Breast epithelium (tissue), 4 donors: ENCODE measurements at regions not wholly inside any gene's neighbourhood (a gene's known extent, or its start where the extent isn't known, plus 50 kb on each side); places are given as distances from the start of the nearest gene placed in this dataset.

ENCODE experiments used
- DNase-seq, 2 donors: peaks; one replicate each; pipeline ENCODE4 v3.0.0-alpha.2; 2019; ENCODE audit warnings: low spot score in 2 of 2
- H3K27ac ChIP-seq, 2 donors: fragments of 200-600 bp; sonication (generic) in 1 of 2; one replicate each; pipeline ENCODE4 v1.5.1; 2016 to 2019; ENCODE audit warnings: mild to moderate bottlenecking in 1 of 2
- H3K27me3 ChIP-seq, 2 donors: fragments of 200-600 bp; sonication (generic) in 1 of 2; one replicate each; pipeline versions ENCODE4 v1.5.1 to v1.6.0; 2017 to 2019; ENCODE audit warnings: control low read depth in 1 of 2, mild to moderate bottlenecking in 1 of 2
- H3K36me3 ChIP-seq: fragments of 200-600 bp; one replicate; pipeline ENCODE4 v1.5.1; 2019
- H3K4me1 ChIP-seq, 2 donors: fragments of 200-600 bp; sonication (generic); one replicate each; pipeline ENCODE4 v1.5.1; 2016 to 2019; ENCODE audit warnings: control low read depth in 1 of 2
- H3K4me3 ChIP-seq, 3 donors: fragments of 200-600 bp; sonication (generic); 1 replicate in 2 of 3; 2 replicates in 1 of 3; pipeline ENCODE4 v1.5.1; 2016 to 2019; ENCODE audit warnings: mild to moderate bottlenecking in 3 of 3, moderate library complexity in 2 of 3
- H3K9me3 ChIP-seq, 2 donors: fragments of 200-600 bp; sonication (generic) in 1 of 2; one replicate each; pipeline ENCODE4 v1.5.1; 2016 to 2019; ENCODE audit warnings: control low read depth in 1 of 2
- CTCF ChIP-seq, 3 donors: fragments of 450-650 bp; IDR thresholded peaks; one replicate each; pipeline ENCODE4 v1.5.1; 2016 to 2017; ENCODE audit warnings: antibody characterized with exemption in 3 of 3, mild to moderate bottlenecking in 3 of 3, moderate library complexity in 3 of 3
- POLR2A ChIP-seq: fragments of 450-650 bp; IDR thresholded peaks from one replicate; pipeline ENCODE4 v1.6.1; 2016; ENCODE audit warnings: antibody characterized with exemption, mild to moderate bottlenecking, moderate library complexity
- POLR2AphosphoS5 ChIP-seq, 3 donors: sonication (generic); formaldehyde crosslinking; IDR thresholded peaks; one replicate each; pipeline ENCODE4 v1.6.1; 2017; ENCODE audit warnings: antibody characterized with exemption in 3 of 3
- intact Hi-C: fragments of 100-400 bp; cut with DNase I; formaldehyde crosslinking; loops from one replicate; pipeline ENCODE4 v1.15.1; 2023; ENCODE audit warnings: low total_unique reads

GRCh38 chr2:121130301-121130850, 154.6 kb downstream of the TFCP2L1 start:
- Histone ChIP-seq H3K27ac (no peak overlapping the region), H3K27me3 (no peaks in the 10 kb centered on the region), H3K4me1 (no peaks in the 10 kb centered on the region), H3K4me3 (no peak overlapping the region), H3K36me3 (no peaks in the 10 kb centered on the region), H3K9me3 (no peaks in the 10 kb centered on the region)
- intact Hi-C loops = no loop called here
- TF ChIP-seq POLR2A (no peak), CTCF (IDR thresholded peaks at IDR 0.05) (no peak), POLR2AphosphoS5 (IDR thresholded peaks at IDR 0.05) (no peak)
- no peak for DNase-seq

- Histone ChIP-seq H3K4me3 (no peak overlapping the region), H3K36me3 (no peaks in the 10 kb centered on the region), H3K27me3 (no peaks in the 10 kb centered on the region), H3K9me3 (no peaks in the 10 kb centered on the region), H3K4me1 (no peaks in the 10 kb centered on the region), H3K27ac (no peak overlapping the region)
- no peak for DNase-seq
- intact Hi-C loops = no loop called here
- TF ChIP-seq POLR2AphosphoS5 (IDR thresholded peaks at IDR 0.05) (no peak), POLR2A (no peak), CTCF (IDR thresholded peaks at IDR 0.05) (no peak)
These were observed 153.6 kb downstream of the TFCP2L1 start for GRCh38 chr2:121131375-121131774.

- H3K4me3 ChIP-seq = no peak overlapping the region
- H3K4me1 ChIP-seq = no peaks in the 10 kb centered on the region
- peak overlapping the region in 1 of 2 donors; percentile 6 for H3K27ac ChIP-seq
- no peaks in the 10 kb centered on the region for H3K9me3 ChIP-seq
- H3K36me3 ChIP-seq = no peaks in the 10 kb centered on the region
- DNase-seq = no peak
- H3K27me3 ChIP-seq = no peaks in the 10 kb centered on the region
- TF ChIP-seq POLR2A (no peak), CTCF (IDR thresholded peaks at IDR 0.05) (no peak)
- intact Hi-C loops = no loop called here
These were observed 152.8 kb downstream of the TFCP2L1 start for GRCh38 chr2:121132054-121132761.

GRCh38 chr2:121132762-121133107, 152.3 kb downstream of the TFCP2L1 start:
- Histone ChIP-seq H3K9me3 (no peaks in the 10 kb centered on the region), H3K27me3 (no peaks in the 10 kb centered on the region), H3K36me3 (no peaks in the 10 kb centered on the region), H3K27ac (peak overlapping the region in 1 of 2 donors; percentile 42), H3K4me1 (no peaks in the 10 kb centered on the region), H3K4me3 (no peak overlapping the region)
- intact Hi-C loops = no loop called here
- DNase-seq = no peak
- TF ChIP-seq CTCF (IDR thresholded peaks at IDR 0.05) (no peak), POLR2A (no peak), POLR2AphosphoS5 (IDR thresholded peaks at IDR 0.05) (no peak)

GRCh38 chr2:121133551-121134319, 151.3 kb downstream of the TFCP2L1 start:
- Histone ChIP-seq H3K27ac (no peak overlapping the region), H3K27me3 (no peaks in the 10 kb centered on the region), H3K9me3 (no peaks in the 10 kb centered on the region), H3K4me1 (no peaks in the 10 kb centered on the region), H3K36me3 (no peaks in the 10 kb centered on the region), H3K4me3 (no peak overlapping the region)
- intact Hi-C loops = no loop called here
- DNase-seq = no peak
- TF ChIP-seq POLR2A (no peak), POLR2AphosphoS5 (IDR thresholded peaks at IDR 0.05) (no peak), CTCF (IDR thresholded peaks at IDR 0.05) (no peak)
